SK-N-DZ (cell line): ENCODE measurements at regions not wholly inside any gene's neighbourhood (a gene's known extent, or its start where the extent isn't known, plus 50 kb on each side); places are given as distances from the start of the nearest gene placed in this dataset.

Experiments
- DNase-seq: peaks from one replicate; pipeline ENCODE4 v3.0.0-alpha.2; 2015; ENCODE audit warnings: low spot score

DNA sequence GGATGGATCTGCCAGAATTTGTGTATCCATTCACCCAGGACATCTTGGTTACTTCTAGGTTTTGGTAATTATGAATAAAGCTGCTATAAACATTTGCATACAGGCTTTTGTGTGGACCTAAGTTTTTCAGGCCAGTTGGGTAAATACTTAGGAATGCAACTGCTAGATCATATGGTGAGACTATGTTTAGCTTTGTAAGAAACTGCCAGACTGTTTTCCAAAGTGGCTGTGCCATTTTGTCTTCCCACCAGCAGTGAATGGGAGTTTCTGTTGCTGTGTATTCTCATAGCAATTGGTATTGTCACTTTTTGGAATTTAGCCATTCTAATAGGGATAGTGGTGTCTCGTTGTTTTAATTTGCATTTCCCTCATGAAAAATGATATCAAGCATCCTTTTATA is 133.0 kb downstream of the KIF26A start:
- DNase-seq: no peak

DNA sequence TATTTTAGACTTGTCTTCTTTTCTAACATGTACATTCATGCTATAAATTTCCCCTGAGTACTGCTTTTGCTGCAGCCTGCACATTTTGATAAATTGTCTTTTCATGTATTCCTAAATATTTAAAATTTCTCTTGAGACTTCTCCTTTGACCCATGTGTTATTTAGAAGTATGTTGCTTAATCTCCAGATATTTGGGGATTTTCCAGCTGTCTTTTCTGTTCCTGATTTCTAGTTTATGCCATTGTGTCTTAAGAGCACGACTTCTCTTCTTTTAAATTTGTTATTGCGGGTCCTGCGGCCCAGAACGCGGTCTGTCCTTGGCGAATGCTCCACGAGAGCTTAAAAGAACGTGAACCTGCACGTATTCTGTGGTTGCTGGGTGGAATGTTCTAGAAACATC is 136.4 kb downstream of the KIF26A start:
- no peak for DNase-seq

- no peak for DNase-seq
Observed at GRCh38 chr14:104277416-104278213, 139.2 kb downstream of the KIF26A start.

DNA sequence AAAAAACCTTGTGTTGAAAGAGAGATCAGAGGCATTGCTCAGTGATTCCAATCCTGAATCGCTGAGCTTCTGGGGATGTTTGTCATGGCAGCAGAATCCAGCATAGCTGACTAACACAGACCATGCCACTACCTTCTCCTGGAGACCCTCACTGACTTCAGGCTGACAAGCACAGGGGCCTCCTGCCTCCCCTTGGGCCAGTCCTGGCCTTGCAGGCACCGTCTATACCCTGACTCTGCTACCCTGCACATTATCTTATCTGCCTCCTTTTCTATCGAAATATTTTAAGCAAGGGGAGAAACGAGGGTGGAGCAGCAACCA is 139.8 kb downstream of the KIF26A start:
- no peak for DNase-seq

- no peak for DNase-seq
Observed at GRCh38 chr14:104280085-104280901, 141.9 kb downstream of the KIF26A start.

DNA sequence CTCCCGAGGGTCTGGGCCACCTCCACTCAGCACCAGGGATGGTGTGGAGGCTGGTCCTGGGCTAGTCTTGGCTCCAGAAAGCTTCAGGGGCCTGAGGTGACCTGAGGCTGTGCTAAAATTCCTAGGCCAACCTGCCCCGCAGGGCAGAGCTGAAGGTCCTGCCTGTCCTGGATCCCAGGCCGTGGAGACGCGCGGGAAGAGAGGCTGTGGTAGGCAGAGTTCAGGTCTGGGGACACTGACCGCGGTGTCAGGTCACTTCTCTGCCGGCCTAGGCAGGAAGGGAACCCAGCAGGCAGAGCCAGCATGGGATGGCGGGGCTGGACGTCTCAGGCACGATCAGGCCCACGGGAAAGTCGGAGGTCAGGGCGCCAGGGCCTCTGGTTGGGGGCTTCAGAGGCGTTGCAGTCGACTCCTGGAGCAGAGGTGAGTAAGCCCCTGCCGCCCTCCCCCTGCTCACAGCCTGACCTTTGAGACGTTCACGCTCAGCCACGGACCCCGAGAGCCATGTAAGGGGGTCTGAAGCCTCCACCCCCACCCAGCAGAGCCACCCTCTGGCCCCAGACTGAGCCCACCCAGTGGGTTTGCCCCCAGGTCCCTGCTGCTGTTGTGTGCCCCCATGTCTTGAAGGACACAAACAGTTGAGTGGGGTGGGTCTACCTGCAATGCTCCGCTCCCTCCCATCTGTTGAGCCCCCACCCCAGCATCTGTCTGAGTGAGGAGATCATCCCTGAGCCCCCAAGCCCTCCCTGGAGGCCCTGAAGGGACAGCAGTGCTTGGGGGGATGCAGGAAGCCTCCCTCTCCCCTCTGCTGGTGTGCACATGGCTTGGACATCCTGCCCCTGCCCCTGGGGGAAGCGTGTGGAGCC is 142.7 kb downstream of the KIF26A start:
- DNase-seq: no peak

GRCh38 chr14:104281768-104282301 is 143.4 kb downstream of the KIF26A start:
- no peak for DNase-seq

DNA sequence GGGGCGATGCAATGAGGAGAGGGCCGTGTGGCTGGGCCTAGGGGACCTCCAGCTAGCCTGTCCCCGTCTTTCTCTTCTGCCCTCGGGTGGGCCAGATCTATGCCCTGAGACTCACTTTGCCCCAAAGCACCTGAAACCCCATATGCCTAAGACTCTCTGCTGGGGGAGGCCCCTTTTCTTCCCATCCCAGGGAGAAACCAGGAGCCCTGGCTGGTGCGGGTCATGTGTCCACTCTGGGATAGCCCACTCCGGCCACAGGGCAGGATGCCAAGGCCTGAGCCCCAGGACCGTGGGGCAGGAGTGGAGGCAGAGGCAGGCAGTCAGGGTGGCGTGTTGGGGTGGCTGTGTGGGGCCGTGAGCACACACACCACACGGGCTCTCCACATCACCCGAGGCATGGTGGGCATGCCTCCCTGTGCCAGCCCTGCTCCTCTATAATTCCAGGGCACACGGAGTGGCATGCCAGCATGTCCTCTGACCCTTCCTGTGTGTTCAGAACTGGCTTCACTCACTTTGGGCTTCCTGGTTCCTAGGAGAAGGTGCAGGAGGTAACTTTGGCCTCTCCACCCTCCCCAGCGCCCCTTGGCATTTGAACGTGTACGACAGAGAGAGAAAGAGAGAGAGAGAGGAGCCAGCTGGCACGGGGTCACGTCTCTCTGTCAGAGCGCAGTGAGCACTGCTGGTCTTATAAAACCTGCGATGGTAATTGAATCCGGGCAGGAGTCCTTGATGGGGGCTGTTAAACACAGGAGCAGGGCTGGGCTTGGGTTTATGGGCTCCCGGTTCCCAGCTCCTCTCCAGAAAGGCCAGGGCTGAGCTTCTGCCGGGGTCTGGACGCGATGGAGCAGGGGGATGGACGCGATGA is 144.2 kb downstream of the KIF26A start:
- no peak for DNase-seq

DNA sequence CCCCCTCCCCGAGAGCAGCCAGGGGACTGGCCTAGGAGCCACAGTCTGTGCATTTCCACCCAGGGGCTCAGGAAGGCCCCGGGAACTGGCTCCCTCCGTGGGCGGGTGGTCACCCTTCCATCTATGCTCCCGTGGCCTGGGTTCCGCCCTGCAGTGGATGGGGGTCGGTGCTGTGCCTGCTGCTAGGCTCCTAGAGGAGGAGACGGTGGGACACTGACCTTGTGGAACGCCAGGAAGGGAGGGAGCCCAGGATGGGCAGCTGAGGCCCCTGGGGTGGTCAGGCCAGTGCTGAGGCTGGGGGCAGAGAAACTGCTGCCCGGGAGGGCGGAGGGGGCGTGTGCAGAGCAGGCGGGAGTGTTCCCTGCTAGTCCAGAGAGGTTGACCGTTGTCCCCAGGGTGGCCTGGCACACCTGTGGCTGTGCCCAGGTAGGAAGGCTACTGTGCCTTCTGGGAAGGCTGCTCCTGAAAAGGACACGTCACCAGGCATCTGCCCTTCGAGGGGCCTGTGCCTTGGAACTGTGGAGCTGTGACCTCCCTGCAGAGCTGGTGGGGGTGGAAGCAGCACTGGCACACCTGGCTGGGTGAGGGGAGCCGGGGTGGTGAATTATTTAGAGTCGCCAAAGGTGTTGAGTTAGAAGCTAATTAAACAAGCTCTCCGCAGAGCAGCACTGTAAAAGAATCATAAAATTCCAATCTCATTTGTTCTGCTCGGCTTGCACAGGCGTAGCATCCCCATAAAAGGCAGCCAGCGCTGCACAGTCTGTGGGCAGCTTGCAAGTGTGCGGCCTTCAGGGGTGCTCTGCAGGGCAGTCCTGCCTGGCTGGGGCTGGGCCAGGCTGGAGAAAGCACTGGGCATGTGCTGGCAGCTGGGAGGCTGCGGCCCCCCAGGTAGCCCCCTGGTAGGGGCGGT is 145.1 kb downstream of the KIF26A start:
- DNase-seq: no peak

DNA sequence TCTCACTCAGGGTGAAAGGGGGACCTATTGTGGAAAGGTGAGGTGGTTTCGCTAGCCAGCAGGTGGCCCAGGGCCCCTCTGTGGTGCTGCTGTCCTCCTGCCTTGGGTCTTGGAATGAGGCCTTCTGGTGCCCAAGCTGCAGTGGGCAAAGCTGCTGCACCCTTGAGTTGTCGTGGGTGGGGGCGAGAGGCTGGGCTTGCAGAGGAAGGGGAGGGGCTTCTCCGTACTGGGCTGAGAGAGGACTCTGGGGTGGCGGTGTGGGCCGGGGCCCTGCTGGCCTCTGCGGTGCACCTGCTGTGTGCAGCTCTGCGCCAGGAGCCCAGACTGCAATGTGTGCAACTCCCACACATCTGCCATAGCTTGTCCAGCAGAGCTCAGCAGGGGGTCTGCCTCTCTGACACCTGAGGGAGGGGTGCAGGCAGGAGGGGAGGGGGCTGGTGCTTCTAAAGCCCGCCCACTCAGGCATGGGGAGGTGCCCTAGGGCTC is 145.8 kb downstream of the KIF26A start:
- DNase-seq: no peak

GRCh38 chr14:104284636-104285507 is 146.5 kb downstream of the KIF26A start:
- no peak for DNase-seq

DNA sequence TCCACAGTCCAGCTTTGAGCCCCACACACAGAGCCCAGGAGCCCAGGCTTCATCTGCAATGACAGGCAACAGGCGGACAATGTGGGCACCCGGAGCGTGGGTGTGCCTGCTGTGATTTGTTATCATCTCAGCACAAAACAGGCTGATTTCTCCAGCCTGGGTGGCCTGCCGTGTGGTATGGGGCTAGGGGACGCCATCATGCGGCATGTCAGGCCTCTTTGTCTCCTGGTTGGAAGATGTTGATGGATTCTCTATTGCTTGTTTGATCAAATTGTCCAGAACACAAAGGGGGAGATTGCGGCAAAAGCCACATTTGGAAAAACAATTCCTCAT is 147.1 kb downstream of the KIF26A start:
- no peak for DNase-seq

DNA sequence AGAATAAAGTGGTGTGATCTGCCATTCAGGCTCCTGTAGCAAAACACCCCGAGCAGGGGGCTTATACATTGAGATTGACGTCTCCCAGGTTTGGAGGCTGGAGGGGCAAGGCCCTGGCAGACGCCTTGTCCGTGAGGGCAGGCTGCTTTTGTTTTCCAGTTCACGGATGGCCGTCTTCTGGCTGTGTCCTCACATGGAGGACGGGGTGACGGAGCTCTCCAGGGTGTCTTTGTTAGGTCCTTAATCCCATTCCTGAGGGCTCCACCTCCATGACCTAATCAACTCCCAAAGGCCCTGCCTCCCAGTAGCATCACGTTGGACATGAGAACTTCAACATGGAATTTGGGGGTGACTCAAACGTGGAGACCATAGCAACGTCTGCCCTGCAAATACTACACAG is 147.7 kb downstream of the KIF26A start:
- no peak for DNase-seq

GRCh38 chr14:104286496-104286895 is 148.1 kb downstream of the KIF26A start:
- DNase-seq: no peak

GRCh38 chr14:104287301-104288009 is 149.1 kb downstream of the KIF26A start:
- DNase-seq: no peak

GRCh38 chr14:104288272-104288671 is 149.9 kb downstream of the KIF26A start:
- DNase-seq: no peak

- DNase-seq: no peak
Observed at GRCh38 chr14:104289507-104289906, 151.1 kb downstream of the KIF26A start.

DNA sequence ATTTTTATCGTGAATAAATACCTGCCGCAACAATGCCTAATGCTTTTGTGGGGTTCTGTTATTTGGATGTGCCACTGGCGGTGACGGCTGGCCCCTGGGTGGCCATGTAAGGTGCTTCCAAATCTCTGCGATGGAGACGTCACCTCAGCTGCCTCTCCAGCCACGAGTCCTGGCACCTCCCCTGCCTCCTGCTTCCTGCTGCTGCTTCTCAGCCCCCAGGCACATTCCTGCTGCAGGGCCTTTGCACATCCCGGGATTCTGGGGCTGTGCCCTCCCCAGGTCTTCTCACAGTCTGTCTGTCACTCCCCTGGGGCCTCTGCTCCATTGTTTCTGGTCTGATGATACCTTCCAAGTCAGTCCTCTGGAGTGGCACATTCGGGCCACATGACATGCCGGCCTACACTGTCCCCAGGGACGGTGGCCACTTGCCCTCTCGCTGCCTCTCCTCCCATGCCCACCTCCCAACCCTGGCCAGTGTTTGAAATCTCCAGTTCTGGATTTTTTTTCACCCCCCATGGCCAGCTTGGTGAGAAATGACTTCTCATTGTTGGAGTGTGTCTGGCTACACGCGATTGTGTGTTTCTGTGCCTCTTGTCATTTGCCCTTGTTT is 151.8 kb downstream of the KIF26A start:
- DNase-seq: no peak
